ENCODE measurements at regions not wholly inside any gene's neighbourhood (a gene's known extent, or its start where the extent isn't known, plus 50 kb on each side); places are given as distances from the start of the nearest gene placed in this dataset.

DNA sequence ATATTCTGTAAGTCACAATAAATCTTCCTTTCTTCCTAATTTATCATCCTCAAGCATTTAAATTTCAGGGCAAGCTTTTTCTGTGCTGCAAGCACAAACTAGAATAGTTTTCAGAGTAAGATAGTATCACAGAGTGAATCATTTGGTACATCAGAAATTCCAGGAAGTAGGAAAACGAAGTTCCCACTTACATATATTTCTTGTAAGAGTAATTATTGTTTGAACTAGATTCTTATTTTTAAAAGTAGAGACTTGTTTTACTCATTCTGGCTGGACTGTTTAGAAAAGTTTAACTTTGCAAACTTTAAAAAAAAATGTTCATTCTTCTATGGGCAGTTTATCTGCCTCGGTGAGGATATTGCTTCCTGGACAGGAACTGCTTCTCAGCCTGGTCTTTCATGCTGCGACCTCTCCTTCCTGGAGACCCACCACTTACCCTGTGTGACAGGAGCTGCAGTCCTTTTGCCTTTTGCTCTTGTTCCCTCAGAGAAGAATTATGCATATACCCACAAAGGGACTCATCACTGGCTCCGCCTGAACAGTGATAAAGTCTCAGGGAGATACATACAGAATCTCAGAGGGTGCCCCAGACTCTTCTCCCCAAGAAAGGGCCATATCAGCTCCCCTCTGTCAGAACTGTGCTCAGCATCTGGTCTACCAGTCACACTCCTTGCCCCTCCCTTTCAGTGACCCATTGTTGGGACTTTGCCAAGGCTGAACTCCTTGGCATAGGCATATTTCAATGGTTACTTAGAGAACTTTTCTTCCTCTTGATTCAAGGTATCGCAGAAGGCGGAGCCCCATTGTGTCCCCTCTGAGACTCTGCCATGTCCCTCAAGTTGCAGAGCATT lies 102.7 kb upstream of the CD55 start:
- Histone ChIP-seq H3K36me3 (ENCODE audit: control insufficient read depth, insufficient read depth, low read length) (no peaks in the 10 kb centered on the region), H3K4me1 (ENCODE audit: control insufficient read depth, insufficient read depth, low read length) (no peaks in the 10 kb centered on the region), H3K27me3 (ENCODE audit: control insufficient read depth, insufficient read depth, low read length) (no peaks in the 10 kb centered on the region), H3K9me3 (ENCODE audit: control insufficient read depth, insufficient read depth, low read depth, low read length) (peaks cover 6% of the 10 kb centered on the region; the same call in 1 of the 2 replicates), H3K27ac (ENCODE audit: low read length) (no peak overlapping the region), H3K4me3 (ENCODE audit: low read depth in 2 of 2, low read length in 2 of 2) (no peak overlapping the region)
- CTCF ChIA-PET: interaction anchor here (0.6 kb wide), 1 partner anchor 9 kb away, joined by 4 read pairs; no protein-coding TSS in a partner anchor
- intact Hi-C loops (cut with micrococcal nuclease; ENCODE audit: unreplicated experiment) (no loop called here), in situ Hi-C loops (cut with HindIII; ENCODE audit: low pct_unique_long_range_greater_than_20kb, low sequenced_read_pairs) (no loop called here)
- BruUV-seq (replicated peaks): no TSS peak
- TF ChIP-seq, protein P1, sequence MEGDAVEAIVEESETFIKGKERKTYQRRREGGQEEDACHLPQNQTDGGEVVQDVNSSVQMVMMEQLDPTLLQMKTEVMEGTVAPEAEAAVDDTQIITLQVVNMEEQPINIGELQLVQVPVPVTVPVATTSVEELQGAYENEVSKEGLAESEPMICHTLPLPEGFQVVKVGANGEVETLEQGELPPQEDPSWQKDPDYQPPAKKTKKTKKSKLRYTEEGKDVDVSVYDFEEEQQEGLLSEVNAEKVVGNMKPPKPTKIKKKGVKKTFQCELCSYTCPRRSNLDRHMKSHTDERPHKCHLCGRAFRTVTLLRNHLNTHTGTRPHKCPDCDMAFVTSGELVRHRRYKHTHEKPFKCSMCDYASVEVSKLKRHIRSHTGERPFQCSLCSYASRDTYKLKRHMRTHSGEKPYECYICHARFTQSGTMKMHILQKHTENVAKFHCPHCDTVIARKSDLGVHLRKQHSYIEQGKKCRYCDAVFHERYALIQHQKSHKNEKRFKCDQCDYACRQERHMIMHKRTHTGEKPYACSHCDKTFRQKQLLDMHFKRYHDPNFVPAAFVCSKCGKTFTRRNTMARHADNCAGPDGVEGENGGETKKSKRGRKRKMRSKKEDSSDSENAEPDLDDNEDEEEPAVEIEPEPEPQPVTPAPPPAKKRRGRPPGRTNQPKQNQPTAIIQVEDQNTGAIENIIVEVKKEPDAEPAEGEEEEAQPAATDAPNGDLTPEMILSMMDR (IDR thresholded peaks at IDR 0.05): no peak
- TF ChIP-seq POLR2AphosphoS5 (IDR thresholded peaks at IDR 0.05; ENCODE audit: low read depth, low read length) (no peak), SIN3A (IDR thresholded peaks at IDR 0.05; ENCODE audit: borderline replicate concordance, insufficient read depth, low read depth, low read length) (no peak), TCF7L2 (IDR thresholded peaks at IDR 0.05; ENCODE audit: low read depth, low read length) (no peak)
- TF ChIP-seq, protein P2, sequence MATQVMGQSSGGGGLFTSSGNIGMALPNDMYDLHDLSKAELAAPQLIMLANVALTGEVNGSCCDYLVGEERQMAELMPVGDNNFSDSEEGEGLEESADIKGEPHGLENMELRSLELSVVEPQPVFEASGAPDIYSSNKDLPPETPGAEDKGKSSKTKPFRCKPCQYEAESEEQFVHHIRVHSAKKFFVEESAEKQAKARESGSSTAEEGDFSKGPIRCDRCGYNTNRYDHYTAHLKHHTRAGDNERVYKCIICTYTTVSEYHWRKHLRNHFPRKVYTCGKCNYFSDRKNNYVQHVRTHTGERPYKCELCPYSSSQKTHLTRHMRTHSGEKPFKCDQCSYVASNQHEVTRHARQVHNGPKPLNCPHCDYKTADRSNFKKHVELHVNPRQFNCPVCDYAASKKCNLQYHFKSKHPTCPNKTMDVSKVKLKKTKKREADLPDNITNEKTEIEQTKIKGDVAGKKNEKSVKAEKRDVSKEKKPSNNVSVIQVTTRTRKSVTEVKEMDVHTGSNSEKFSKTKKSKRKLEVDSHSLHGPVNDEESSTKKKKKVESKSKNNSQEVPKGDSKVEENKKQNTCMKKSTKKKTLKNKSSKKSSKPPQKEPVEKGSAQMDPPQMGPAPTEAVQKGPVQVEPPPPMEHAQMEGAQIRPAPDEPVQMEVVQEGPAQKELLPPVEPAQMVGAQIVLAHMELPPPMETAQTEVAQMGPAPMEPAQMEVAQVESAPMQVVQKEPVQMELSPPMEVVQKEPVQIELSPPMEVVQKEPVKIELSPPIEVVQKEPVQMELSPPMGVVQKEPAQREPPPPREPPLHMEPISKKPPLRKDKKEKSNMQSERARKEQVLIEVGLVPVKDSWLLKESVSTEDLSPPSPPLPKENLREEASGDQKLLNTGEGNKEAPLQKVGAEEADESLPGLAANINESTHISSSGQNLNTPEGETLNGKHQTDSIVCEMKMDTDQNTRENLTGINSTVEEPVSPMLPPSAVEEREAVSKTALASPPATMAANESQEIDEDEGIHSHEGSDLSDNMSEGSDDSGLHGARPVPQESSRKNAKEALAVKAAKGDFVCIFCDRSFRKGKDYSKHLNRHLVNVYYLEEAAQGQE (IDR thresholded peaks at IDR 0.05; ENCODE audit: insufficient read depth in 1 of 2, low read depth in 2 of 2, low read length in 1 of 2): no peak
- ATAC-seq (no peak), DNase-seq (ENCODE audit: low read depth, low spot score) (no peak)
- POLR2A ChIA-PET: no interaction called here

DNA sequence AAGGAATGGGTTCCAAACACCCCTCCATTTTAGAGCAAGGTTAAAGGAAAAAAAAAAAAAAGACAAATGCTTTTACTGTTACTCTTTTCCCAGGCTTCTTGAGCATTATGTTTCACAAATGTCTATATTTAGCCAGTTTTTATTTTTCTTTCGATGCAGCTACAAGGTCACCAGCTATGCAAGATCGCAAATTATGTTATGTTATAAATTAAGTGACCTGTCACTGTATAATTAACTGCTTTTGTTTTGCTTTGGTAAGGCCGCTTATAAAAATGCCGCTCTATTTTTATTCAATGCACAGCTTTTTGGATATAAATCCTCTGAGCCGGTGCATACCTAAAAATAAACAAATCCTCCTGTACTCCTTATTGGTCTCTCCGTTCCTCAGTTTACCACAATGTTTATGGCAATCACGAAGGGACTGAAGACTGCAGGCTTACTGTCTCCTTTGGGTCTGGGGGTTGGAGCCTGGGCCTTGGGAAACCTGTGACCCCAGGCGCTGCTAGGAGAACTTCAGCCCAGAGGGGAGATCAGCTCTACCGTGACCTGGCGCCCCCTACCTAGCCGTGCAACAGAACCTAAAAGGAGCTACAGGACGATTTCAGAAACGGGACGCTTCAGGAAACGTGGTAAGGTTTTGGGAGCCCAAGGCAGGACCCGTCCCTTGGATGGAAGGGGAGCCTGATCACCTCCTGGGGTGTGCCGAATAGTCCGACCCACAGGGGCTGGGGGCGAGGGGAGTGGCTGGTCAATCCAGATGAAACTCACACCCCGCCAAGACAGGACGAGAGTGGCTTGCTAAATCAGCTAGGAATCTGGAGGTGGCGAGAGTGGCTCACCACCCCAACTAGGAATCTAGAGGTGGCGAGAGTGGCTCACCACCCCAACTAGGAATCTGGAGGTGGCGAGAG lies 101.2 kb upstream of the CD55 start:
- H3K9me3 ChIP-seq (ENCODE audit: control insufficient read depth, insufficient read depth, low read depth, low read length): no peaks in the 10 kb centered on the region
- no peaks in the 10 kb centered on the region for H3K36me3 ChIP-seq (ENCODE audit: control insufficient read depth, insufficient read depth, low read length)
- no peak for TF ChIP-seq SIN3A (IDR thresholded peaks at IDR 0.05; ENCODE audit: borderline replicate concordance, insufficient read depth, low read depth, low read length)
- TF ChIP-seq, protein P2 (IDR thresholded peaks at IDR 0.05; ENCODE audit: insufficient read depth in 1 of 2, low read depth in 2 of 2, low read length in 1 of 2): no peak
- TF ChIP-seq TCF7L2 (IDR thresholded peaks at IDR 0.05; ENCODE audit: low read depth, low read length): no peak
- TF ChIP-seq, protein P1 (IDR thresholded peaks at IDR 0.05): no peak; the same call in 1 of the 2 replicates
- no peak for TF ChIP-seq POLR2AphosphoS5 (IDR thresholded peaks at IDR 0.05; ENCODE audit: low read depth, low read length)
- no peak for DNase-seq (ENCODE audit: low read depth, low spot score)
- H3K27me3 ChIP-seq (ENCODE audit: control insufficient read depth, insufficient read depth, low read length): no peaks in the 10 kb centered on the region
- no peak overlapping the region for H3K27ac ChIP-seq (ENCODE audit: low read length)
- BruUV-seq (replicated peaks): no TSS peak
- H3K4me3 ChIP-seq (ENCODE audit: low read depth in 2 of 2, low read length in 2 of 2): no peak overlapping the region
- no peaks in the 10 kb centered on the region for H3K4me1 ChIP-seq (ENCODE audit: control insufficient read depth, insufficient read depth, low read length)
- in situ Hi-C loops (cut with HindIII; ENCODE audit: low pct_unique_long_range_greater_than_20kb, low sequenced_read_pairs): no loop called here
- CTCF ChIA-PET: no interaction called here
- intact Hi-C loops (cut with micrococcal nuclease; ENCODE audit: unreplicated experiment): no loop called here
- ATAC-seq: no peak
- POLR2A ChIA-PET: no interaction called here

Measured in Panc1 (cell line).